ENCODE measurements at regions not wholly inside any gene's neighbourhood (a gene's known extent, or its start where the extent isn't known, plus 50 kb on each side); places are given as distances from the start of the nearest gene placed in this dataset.

DNA sequence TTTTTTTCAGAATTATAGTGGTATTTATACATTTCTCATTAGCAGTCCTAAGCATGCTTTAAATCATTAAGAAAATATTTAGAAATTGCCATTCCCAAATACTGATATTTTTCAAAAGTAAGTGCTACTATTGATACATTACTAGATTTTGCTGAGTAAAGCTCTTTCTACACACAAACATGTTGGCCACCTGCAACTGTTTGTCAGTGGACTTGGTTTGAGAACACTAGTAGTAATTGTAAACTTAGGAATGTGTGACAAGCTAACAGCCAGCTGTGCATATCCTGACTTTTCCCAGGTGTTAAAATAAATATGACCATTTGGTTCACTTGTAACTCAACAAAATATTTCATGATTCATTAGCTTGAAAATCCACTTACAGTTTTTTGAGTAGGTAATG, 103.1 kb downstream of the MSTN start:
- no peak for DNase-seq (ENCODE audit: insufficient read length, low spot score, missing footprints)
- no peaks in the 10 kb centered on the region for H3K4me1 ChIP-seq (ENCODE audit: insufficient read depth, low read length)
- no peaks in the 10 kb centered on the region for H3K36me3 ChIP-seq (ENCODE audit: insufficient read depth, low read length)
- TF ChIP-seq, protein P1, sequence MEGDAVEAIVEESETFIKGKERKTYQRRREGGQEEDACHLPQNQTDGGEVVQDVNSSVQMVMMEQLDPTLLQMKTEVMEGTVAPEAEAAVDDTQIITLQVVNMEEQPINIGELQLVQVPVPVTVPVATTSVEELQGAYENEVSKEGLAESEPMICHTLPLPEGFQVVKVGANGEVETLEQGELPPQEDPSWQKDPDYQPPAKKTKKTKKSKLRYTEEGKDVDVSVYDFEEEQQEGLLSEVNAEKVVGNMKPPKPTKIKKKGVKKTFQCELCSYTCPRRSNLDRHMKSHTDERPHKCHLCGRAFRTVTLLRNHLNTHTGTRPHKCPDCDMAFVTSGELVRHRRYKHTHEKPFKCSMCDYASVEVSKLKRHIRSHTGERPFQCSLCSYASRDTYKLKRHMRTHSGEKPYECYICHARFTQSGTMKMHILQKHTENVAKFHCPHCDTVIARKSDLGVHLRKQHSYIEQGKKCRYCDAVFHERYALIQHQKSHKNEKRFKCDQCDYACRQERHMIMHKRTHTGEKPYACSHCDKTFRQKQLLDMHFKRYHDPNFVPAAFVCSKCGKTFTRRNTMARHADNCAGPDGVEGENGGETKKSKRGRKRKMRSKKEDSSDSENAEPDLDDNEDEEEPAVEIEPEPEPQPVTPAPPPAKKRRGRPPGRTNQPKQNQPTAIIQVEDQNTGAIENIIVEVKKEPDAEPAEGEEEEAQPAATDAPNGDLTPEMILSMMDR (IDR thresholded peaks at IDR 0.05; ENCODE audit: extremely low read depth, low read depth, low read length) = no peak
- H3K9me3 ChIP-seq (ENCODE audit: low read depth, low read length) = no peaks in the 10 kb centered on the region
- no peaks in the 10 kb centered on the region for H4K20me1 ChIP-seq (ENCODE audit: insufficient read depth, low read length)
- H3K27me3 ChIP-seq (ENCODE audit: insufficient read depth, low read length) = no peaks in the 10 kb centered on the region
- no peak overlapping the region for H2AFZ ChIP-seq (ENCODE audit: low read length)
- no peaks in the 10 kb centered on the region for H3K79me2 ChIP-seq (ENCODE audit: insufficient read depth, low read length)
- H3K27ac ChIP-seq (ENCODE audit: low read depth, low read length) = no peak overlapping the region
- H3K4me2 ChIP-seq (ENCODE audit: insufficient read depth, low read length) = no peak overlapping the region
- no peak overlapping the region for H3K4me3 ChIP-seq (ENCODE audit: insufficient read depth, low read length)

GRCh38 chr2:189954989-189955388, 107.5 kb downstream of the MSTN start:
- Histone ChIP-seq H4K20me1 (ENCODE audit: insufficient read depth, low read length) (no peaks in the 10 kb centered on the region), H3K9me3 (ENCODE audit: low read depth, low read length) (no peaks in the 10 kb centered on the region), H3K4me2 (ENCODE audit: insufficient read depth, low read length) (no peak overlapping the region), H3K36me3 (ENCODE audit: insufficient read depth, low read length) (no peaks in the 10 kb centered on the region), H2AFZ (ENCODE audit: low read length) (peak overlapping the region; percentile 76), H3K4me3 (ENCODE audit: insufficient read depth, low read length) (no peak overlapping the region), H3K79me2 (ENCODE audit: insufficient read depth, low read length) (no peaks in the 10 kb centered on the region), H3K27ac (ENCODE audit: low read depth, low read length) (no peak overlapping the region), H3K4me1 (ENCODE audit: insufficient read depth, low read length) (no peaks in the 10 kb centered on the region), H3K27me3 (ENCODE audit: insufficient read depth, low read length) (no peaks in the 10 kb centered on the region)
- TF ChIP-seq, protein P1 (IDR thresholded peaks at IDR 0.05; ENCODE audit: extremely low read depth, low read depth, low read length) = no peak
- no peak for DNase-seq (ENCODE audit: insufficient read length, low spot score, missing footprints)

DNA sequence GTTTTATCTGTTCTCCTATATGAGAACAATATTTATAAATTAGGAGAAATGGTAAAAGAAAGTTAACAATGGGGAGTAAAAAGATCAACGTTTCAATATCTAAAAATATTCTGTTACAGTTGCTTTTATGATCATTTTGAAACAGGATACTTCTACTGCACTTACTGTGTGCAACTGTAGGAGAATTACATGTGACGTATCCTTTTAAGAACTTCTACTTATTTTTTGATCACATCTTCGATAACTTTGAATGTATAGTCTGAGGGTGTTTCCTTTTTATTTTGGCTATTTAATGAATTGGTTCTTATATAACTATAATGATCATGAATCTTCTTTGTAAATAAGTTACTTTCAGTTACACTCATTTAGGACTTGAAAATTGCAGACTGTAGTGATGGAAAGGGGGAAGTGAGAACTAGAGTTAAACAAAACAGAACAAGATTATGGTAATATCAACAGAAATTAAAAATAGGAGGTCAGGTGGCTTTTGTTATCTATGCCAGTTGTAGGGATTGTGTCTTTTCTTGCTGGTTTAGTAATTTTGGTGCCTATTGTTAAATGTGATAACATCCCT, 109.9 kb downstream of the MSTN start:
- no peaks in the 10 kb centered on the region for H4K20me1 ChIP-seq (ENCODE audit: insufficient read depth, low read length)
- no peaks in the 10 kb centered on the region for H3K4me1 ChIP-seq (ENCODE audit: insufficient read depth, low read length)
- no peak overlapping the region for H3K4me3 ChIP-seq (ENCODE audit: insufficient read depth, low read length)
- H3K36me3 ChIP-seq (ENCODE audit: insufficient read depth, low read length) = no peaks in the 10 kb centered on the region
- no peaks in the 10 kb centered on the region for H3K27me3 ChIP-seq (ENCODE audit: insufficient read depth, low read length)
- DNase-seq (ENCODE audit: insufficient read length, low spot score, missing footprints) = no peak
- no peaks in the 10 kb centered on the region for H3K9me3 ChIP-seq (ENCODE audit: low read depth, low read length)
- H3K79me2 ChIP-seq (ENCODE audit: insufficient read depth, low read length) = no peaks in the 10 kb centered on the region
- H3K27ac ChIP-seq (ENCODE audit: low read depth, low read length) = no peak overlapping the region
- TF ChIP-seq, protein P1 (IDR thresholded peaks at IDR 0.05; ENCODE audit: extremely low read depth, low read depth, low read length) = no peak
- no peak overlapping the region for H3K4me2 ChIP-seq (ENCODE audit: insufficient read depth, low read length)
- no peak overlapping the region for H2AFZ ChIP-seq (ENCODE audit: low read length)

- DNase-seq (ENCODE audit: insufficient read length, low spot score, missing footprints) = peak; percentile 35
- no peaks in the 10 kb centered on the region for H3K36me3 ChIP-seq (ENCODE audit: insufficient read depth, low read length)
- H3K27ac ChIP-seq (ENCODE audit: low read depth, low read length) = no peak overlapping the region
- H3K4me3 ChIP-seq (ENCODE audit: insufficient read depth, low read length) = no peak overlapping the region
- H3K27me3 ChIP-seq (ENCODE audit: insufficient read depth, low read length) = no peaks in the 10 kb centered on the region
- no peak overlapping the region for H2AFZ ChIP-seq (ENCODE audit: low read length)
- H3K4me1 ChIP-seq (ENCODE audit: insufficient read depth, low read length) = no peaks in the 10 kb centered on the region
- no peaks in the 10 kb centered on the region for H3K79me2 ChIP-seq (ENCODE audit: insufficient read depth, low read length)
- no peaks in the 10 kb centered on the region for H3K9me3 ChIP-seq (ENCODE audit: low read depth, low read length)
- TF ChIP-seq, protein P1 (IDR thresholded peaks at IDR 0.05; ENCODE audit: extremely low read depth, low read depth, low read length) = no peak
- no peak overlapping the region for H3K4me2 ChIP-seq (ENCODE audit: insufficient read depth, low read length)
- H4K20me1 ChIP-seq (ENCODE audit: insufficient read depth, low read length) = no peaks in the 10 kb centered on the region
Measured at GRCh38 chr2:189951791-189952535, 110.6 kb downstream of the MSTN start.
